SK-N-SH treated with all-trans-retinoic acid at 6 μM for 48 hours (cell line): ENCODE measurements at regions not wholly inside any gene's neighbourhood (a gene's known extent, or its start where the extent isn't known, plus 50 kb on each side); places are given as distances from the start of the nearest gene placed in this dataset.

ENCODE experiments used
- ATAC-seq: fragments of 200-7000 bp; cut with Tn5 transposase; 3 replicates; pipeline ENCODE4 v1.9.1; 2020; ENCODE audit warnings: mild to moderate bottlenecking, moderate library complexity
- ARNTL ChIP-seq: fragments of 450-650 bp; formaldehyde crosslinking; IDR thresholded peaks from 2 replicates; pipeline ENCODE4 v1.5.0; 2020; ENCODE audit warnings: low read depth, mild to moderate bottlenecking, moderate library complexity, borderline replicate concordance
- BACH2 ChIP-seq: fragments of 250-450 bp; sonication (Bioruptor Pico); IDR thresholded peaks from 2 replicates; pipeline ENCODE4 v1.9.0; 2021; ENCODE audit warnings: mild to moderate bottlenecking, borderline replicate concordance
- CSDC2 ChIP-seq: fragments of 250-450 bp; sonication (Bioruptor Pico); IDR thresholded peaks from 2 replicates; pipeline ENCODE4 v1.5.0; 2020; ENCODE audit warnings: mild to moderate bottlenecking, moderate library complexity
- ESRRG ChIP-seq: fragments of 250-450 bp; sonication (Bioruptor Pico); IDR thresholded peaks from 2 replicates; pipeline ENCODE4 v1.6.1; 2021; ENCODE audit warnings: mild to moderate bottlenecking
- GLIS3 ChIP-seq: fragments of 250-450 bp; sonication (Bioruptor Pico); IDR thresholded peaks from 2 replicates; pipeline ENCODE4 v1.5.0; 2020; ENCODE audit warnings: mild to moderate bottlenecking, moderate library complexity
- ISL1 ChIP-seq: fragments of 250-450 bp; sonication (Bioruptor Pico); IDR thresholded peaks from 2 replicates; pipeline ENCODE4 v2.1.2; 2022; ENCODE audit warnings: mild to moderate bottlenecking, moderate library complexity
- OSR1 ChIP-seq: fragments of 250-450 bp; sonication (Bioruptor Pico); IDR thresholded peaks from 2 replicates; pipeline ENCODE4 v1.8.0; 2022; ENCODE audit warnings: moderate library complexity, mild to moderate bottlenecking, inconsistent platforms
- PATZ1 ChIP-seq: fragments of 250-450 bp; sonication (Bioruptor Pico); IDR thresholded peaks from 2 replicates; pipeline ENCODE4 v1.8.0; 2020; ENCODE audit warnings: mild to moderate bottlenecking, moderate library complexity, borderline replicate concordance
- RARB ChIP-seq: fragments of 250-450 bp; sonication (Bioruptor Pico); IDR thresholded peaks from 2 replicates; pipeline ENCODE4 v1.8.0; 2021; ENCODE audit warnings: mild to moderate bottlenecking, moderate library complexity
- SNAI2 ChIP-seq: fragments of 250-450 bp; sonication (Bioruptor Pico); IDR thresholded peaks from 2 replicates; pipeline ENCODE4 v1.5.0; 2020; ENCODE audit warnings: mild to moderate bottlenecking, moderate library complexity
- TCF4 ChIP-seq: fragments of 250-450 bp; sonication (Bioruptor Pico); IDR thresholded peaks from 2 replicates; pipeline ENCODE4 v1.8.0; 2021; ENCODE audit warnings: mild to moderate bottlenecking, moderate library complexity, borderline replicate concordance
- TOX ChIP-seq: fragments of 250-450 bp; sonication (Bioruptor Pico); IDR thresholded peaks from 2 replicates; pipeline ENCODE4 v1.8.0; 2021; ENCODE audit warnings: mild to moderate bottlenecking, moderate library complexity, borderline replicate concordance
- ZC3H10 ChIP-seq: fragments of 250-450 bp; sonication (Bioruptor Pico); IDR thresholded peaks from 2 replicates; pipeline ENCODE4 v1.5.1; 2021; ENCODE audit warnings: mild to moderate bottlenecking, moderate library complexity
- ZFP3 ChIP-seq: fragments of 250-450 bp; sonication (Bioruptor Pico); IDR thresholded peaks from 2 replicates; pipeline ENCODE4 v1.5.0; 2020; ENCODE audit warnings: mild to moderate bottlenecking, moderate library complexity
- ZFP30 ChIP-seq: fragments of 450-650 bp; formaldehyde crosslinking; IDR thresholded peaks from 2 replicates; pipeline ENCODE4 v1.5.0; 2022; ENCODE audit warnings: mild to moderate bottlenecking, moderate library complexity
- ZNF565 ChIP-seq: fragments of 450-650 bp; formaldehyde crosslinking; conservative IDR thresholded peaks from 2 replicates; pipeline ENCODE4 v1.5.0; 2020; ENCODE audit warnings: low read depth, mild to moderate bottlenecking, moderate library complexity
- ZNF70 ChIP-seq: fragments of 450-650 bp; formaldehyde crosslinking; IDR thresholded peaks from 2 replicates; pipeline ENCODE4 v1.5.0; 2020; ENCODE audit warnings: mild to moderate bottlenecking, moderate library complexity
- ZNF8 ChIP-seq: fragments of 450-650 bp; formaldehyde crosslinking; IDR thresholded peaks from 2 replicates; pipeline ENCODE4 v1.5.0; 2020; ENCODE audit warnings: mild to moderate bottlenecking, moderate library complexity
- TF ChIP-seq, protein P1 (sequence below): fragments of 250-450 bp; sonication (Bioruptor Pico); IDR thresholded peaks from 2 replicates; pipeline ENCODE4 v1.5.0; 2020; ENCODE audit warnings: mild to moderate bottlenecking, moderate library complexity
- TF ChIP-seq, protein P2 (sequence below): fragments of 250-450 bp; sonication (Bioruptor Pico); IDR thresholded peaks from 2 replicates; pipeline ENCODE4 v1.8.0; 2021; ENCODE audit warnings: low read depth, mild to moderate bottlenecking, moderate library complexity, borderline replicate concordance
- TF ChIP-seq, protein P3 (sequence below): fragments of 250-450 bp; sonication (Bioruptor Pico); IDR thresholded peaks from 2 replicates; pipeline ENCODE4 v1.5.1; 2020; ENCODE audit warnings: low read depth, mild to moderate bottlenecking, moderate library complexity
- TF ChIP-seq, protein P4 (sequence below): fragments of 250-450 bp; sonication (Bioruptor Pico); IDR thresholded peaks from 2 replicates; pipeline ENCODE4 v1.5.1; 2021; ENCODE audit warnings: mild to moderate bottlenecking, moderate library complexity

GRCh38 chr10:78609976-78610375, 458.8 kb upstream of the ZMIZ1 start:
- TF ChIP-seq GLIS3 (CRISPR knock-in tag) = no peak
- TF ChIP-seq ZNF565 = no peak
- TF ChIP-seq ZC3H10 (CRISPR knock-in tag) = no peak
- TF ChIP-seq TCF4 (CRISPR knock-in tag) = no peak
- TF ChIP-seq, protein P1, sequence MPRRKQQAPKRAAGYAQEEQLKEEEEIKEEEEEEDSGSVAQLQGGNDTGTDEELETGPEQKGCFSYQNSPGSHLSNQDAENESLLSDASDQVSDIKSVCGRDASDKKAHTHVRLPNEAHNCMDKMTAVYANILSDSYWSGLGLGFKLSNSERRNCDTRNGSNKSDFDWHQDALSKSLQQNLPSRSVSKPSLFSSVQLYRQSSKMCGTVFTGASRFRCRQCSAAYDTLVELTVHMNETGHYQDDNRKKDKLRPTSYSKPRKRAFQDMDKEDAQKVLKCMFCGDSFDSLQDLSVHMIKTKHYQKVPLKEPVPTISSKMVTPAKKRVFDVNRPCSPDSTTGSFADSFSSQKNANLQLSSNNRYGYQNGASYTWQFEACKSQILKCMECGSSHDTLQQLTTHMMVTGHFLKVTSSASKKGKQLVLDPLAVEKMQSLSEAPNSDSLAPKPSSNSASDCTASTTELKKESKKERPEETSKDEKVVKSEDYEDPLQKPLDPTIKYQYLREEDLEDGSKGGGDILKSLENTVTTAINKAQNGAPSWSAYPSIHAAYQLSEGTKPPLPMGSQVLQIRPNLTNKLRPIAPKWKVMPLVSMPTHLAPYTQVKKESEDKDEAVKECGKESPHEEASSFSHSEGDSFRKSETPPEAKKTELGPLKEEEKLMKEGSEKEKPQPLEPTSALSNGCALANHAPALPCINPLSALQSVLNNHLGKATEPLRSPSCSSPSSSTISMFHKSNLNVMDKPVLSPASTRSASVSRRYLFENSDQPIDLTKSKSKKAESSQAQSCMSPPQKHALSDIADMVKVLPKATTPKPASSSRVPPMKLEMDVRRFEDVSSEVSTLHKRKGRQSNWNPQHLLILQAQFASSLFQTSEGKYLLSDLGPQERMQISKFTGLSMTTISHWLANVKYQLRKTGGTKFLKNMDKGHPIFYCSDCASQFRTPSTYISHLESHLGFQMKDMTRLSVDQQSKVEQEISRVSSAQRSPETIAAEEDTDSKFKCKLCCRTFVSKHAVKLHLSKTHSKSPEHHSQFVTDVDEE = no peak
- TF ChIP-seq ISL1 (CRISPR knock-in tag) = no peak
- no peak for TF ChIP-seq ZNF70 (CRISPR knock-in tag)
- TF ChIP-seq TOX (CRISPR knock-in tag) = no peak
- TF ChIP-seq SNAI2 (CRISPR knock-in tag) = no peak
- TF ChIP-seq ZNF8 (CRISPR knock-in tag) = no peak
- no peak for TF ChIP-seq ARNTL (CRISPR knock-in tag)
- no peak for TF ChIP-seq ZFP30 (CRISPR knock-in tag)
- TF ChIP-seq, protein P2, sequence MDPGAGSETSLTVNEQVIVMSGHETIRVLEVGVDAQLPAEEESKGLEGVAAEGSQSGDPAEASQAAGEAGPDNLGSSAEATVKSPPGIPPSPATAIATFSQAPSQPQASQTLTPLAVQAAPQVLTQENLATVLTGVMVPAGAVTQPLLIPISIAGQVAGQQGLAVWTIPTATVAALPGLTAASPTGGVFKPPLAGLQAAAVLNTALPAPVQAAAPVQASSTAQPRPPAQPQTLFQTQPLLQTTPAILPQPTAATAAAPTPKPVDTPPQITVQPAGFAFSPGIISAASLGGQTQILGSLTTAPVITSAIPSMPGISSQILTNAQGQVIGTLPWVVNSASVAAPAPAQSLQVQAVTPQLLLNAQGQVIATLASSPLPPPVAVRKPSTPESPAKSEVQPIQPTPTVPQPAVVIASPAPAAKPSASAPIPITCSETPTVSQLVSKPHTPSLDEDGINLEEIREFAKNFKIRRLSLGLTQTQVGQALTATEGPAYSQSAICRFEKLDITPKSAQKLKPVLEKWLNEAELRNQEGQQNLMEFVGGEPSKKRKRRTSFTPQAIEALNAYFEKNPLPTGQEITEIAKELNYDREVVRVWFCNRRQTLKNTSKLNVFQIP = no peak
- TF ChIP-seq, protein P3, sequence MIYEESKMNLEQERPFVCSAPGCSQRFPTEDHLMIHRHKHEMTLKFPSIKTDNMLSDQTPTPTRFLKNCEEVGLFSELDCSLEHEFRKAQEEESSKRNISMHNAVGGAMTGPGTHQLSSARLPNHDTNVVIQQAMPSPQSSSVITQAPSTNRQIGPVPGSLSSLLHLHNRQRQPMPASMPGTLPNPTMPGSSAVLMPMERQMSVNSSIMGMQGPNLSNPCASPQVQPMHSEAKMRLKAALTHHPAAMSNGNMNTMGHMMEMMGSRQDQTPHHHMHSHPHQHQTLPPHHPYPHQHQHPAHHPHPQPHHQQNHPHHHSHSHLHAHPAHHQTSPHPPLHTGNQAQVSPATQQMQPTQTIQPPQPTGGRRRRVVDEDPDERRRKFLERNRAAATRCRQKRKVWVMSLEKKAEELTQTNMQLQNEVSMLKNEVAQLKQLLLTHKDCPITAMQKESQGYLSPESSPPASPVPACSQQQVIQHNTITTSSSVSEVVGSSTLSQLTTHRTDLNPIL (CRISPR knock-in tag) = no peak
- TF ChIP-seq OSR1 (CRISPR knock-in tag) = no peak
- no peak for TF ChIP-seq PATZ1 (CRISPR knock-in tag)
- TF ChIP-seq, protein P4, sequence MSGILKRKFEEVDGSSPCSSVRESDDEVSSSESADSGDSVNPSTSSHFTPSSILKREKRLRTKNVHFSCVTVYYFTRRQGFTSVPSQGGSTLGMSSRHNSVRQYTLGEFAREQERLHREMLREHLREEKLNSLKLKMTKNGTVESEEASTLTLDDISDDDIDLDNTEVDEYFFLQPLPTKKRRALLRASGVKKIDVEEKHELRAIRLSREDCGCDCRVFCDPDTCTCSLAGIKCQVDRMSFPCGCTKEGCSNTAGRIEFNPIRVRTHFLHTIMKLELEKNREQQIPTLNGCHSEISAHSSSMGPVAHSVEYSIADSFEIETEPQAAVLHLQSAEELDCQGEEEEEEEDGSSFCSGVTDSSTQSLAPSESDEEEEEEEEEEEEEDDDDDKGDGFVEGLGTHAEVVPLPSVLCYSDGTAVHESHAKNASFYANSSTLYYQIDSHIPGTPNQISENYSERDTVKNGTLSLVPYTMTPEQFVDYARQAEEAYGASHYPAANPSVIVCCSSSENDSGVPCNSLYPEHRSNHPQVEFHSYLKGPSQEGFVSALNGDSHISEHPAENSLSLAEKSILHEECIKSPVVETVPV = no peak
- no peak for TF ChIP-seq ZFP3
- ATAC-seq = no peak

- TF ChIP-seq, protein P1 = no peak
- TF ChIP-seq CSDC2 (CRISPR knock-in tag) (no peak), ZNF565 (no peak), ESRRG (CRISPR knock-in tag) (no peak), TCF4 (CRISPR knock-in tag) (no peak), RARB (CRISPR knock-in tag) (no peak), BACH2 (CRISPR knock-in tag) (no peak), ISL1 (CRISPR knock-in tag) (no peak), ARNTL (CRISPR knock-in tag) (no peak), ZFP30 (CRISPR knock-in tag) (no peak), ZNF8 (CRISPR knock-in tag) (no peak), ZNF70 (CRISPR knock-in tag) (no peak), ZC3H10 (CRISPR knock-in tag) (no peak), SNAI2 (CRISPR knock-in tag) (no peak)
- TF ChIP-seq, protein P4 = no peak
- TF ChIP-seq, protein P2 = no peak
- ATAC-seq = no peak
Observed at GRCh38 chr10:78613132-78613531, 455.6 kb upstream of the ZMIZ1 start.
